ENCODE measurements at regions not wholly inside any gene's neighbourhood (a gene's known extent, or its start where the extent isn't known, plus 50 kb on each side); places are given as distances from the start of the nearest gene placed in this dataset.

DNA sequence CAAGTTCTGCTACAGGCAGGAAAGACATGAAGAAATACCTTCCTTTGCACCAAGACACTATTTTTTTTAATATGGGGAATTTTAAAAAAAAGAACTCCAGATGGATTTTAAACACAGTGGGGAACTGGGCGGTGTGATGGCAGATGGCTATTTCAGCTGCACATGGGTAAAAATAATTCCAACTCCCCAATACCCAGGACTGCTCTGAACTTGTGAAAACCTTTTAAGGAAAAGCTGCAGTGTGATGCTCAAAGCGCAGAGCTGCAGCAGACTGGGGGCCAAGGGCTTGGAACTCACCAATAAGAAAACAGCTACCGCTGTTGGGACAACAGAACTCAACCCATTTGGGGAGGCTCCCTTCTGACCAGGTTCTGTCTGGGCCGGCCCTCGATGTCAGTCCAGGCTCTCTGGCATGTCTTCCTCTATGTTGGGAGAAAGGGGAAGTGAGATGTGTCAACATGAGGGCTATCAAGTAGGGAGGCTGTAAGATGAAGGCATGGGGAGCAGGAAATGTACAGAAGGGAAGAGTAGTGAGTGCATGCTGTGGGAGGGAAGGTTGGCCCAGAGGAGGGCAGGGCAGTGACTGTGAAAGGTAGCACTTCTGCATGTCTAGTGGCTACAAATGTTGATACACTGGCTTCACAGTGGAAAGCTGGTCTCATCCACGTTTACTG is 64.0 kb upstream of the SLC14A2 start:
- no peak for TF ChIP-seq GATA2 (IDR thresholded peaks at IDR 0.05; ENCODE audit: low read depth, low read length)
- TF ChIP-seq GATA3 (IDR thresholded peaks at IDR 0.05; ENCODE audit: low read depth, low read length), result no peak
